GM12878 (cell line): ENCODE measurements at regions not wholly inside any gene's neighbourhood (a gene's known extent, or its start where the extent isn't known, plus 50 kb on each side); places are given as distances from the start of the nearest gene placed in this dataset.
A peak's percentile ranks its signal among the peaks of the same experiment; 100 is the strongest.

Experiments used
- ATAC-seq: fragments of 200-7000 bp; cut with Tn5 transposase; 3 replicates; pipeline ENCODE4 v1.9.1; 2020; ENCODE audit warnings: mild to moderate bottlenecking, moderate library complexity
- BruUV-seq: library from RNA; stranded (reverse); fragments of 400-500 nt; replicated peaks from 2 replicates; lab custom pipeline; 2021; lab: Mats Ljungman, UMichigan
- CTCF ChIA-PET: fragments of 300-600 bp; sonication (Branson Sonifier 250); formaldehyde crosslinking; extraction: SDS; loops from one replicate; lab custom pipeline; 2021; ENCODE audit warnings: inconsistent platforms; lab: Yijun Ruan, JAX
- POLR2A ChIA-PET: fragments of 350-600 bp; formaldehyde crosslinking; extraction: SDS; loops from one replicate; lab custom pipeline; 2021; ENCODE audit warnings: inconsistent platforms; lab: Charles Lee
- RAD21 ChIA-PET: fragments of 300-600 bp; sonication (Branson Sonifier 250); formaldehyde crosslinking; loops from one replicate; lab custom pipeline; 2023; ENCODE audit warnings: antibody characterized with exemption; ENCODE audit not compliant: unreplicated experiment; lab: Charles Lee
- SMC1A ChIA-PET: fragments of 300-600 bp; sonication (Branson Sonifier 250); formaldehyde crosslinking; loops from one replicate; lab custom pipeline; 2023; ENCODE audit not compliant: unreplicated experiment, uncharacterized antibody; lab: Charles Lee
- DNase-seq: peaks from one replicate; pipeline ENCODE4 v3.0.0-alpha.2; 2011; ENCODE audit warnings: low read depth, low spot score
- FAIRE-seq: peaks from 3 replicates; lab custom pipeline; 2011; peaks lifted over from hg19 to GRCh38; lab: Jason Lieb, UNC
- H2AFZ ChIP-seq: 2 replicates; pipeline ENCODE4 v1.6.0; 2011; ENCODE audit warnings: low read depth, low read length, control low read depth; ENCODE audit not compliant: control insufficient read depth
- H3K27ac ChIP-seq: 2 replicates; pipeline ENCODE4 v1.5.1; 2011; ENCODE audit warnings: control low read depth; ENCODE audit not compliant: control insufficient read depth, insufficient read depth
- H3K27me3 ChIP-seq, 2 experiments: replicated peaks in 1 of 2; 2 replicates each; pipeline versions ENCODE4 v1.6.0 to v1.6.1; 2011; ENCODE audit warnings: low read length in 1 of 2; ENCODE audit not compliant: control insufficient read depth in 2 of 2, insufficient read depth in 2 of 2
- H3K36me3 ChIP-seq, 2 experiments: 2 replicates each; pipeline ENCODE4 v1.5.1; 2011; ENCODE audit warnings: low read length in 1 of 2; ENCODE audit not compliant: control insufficient read depth in 2 of 2, insufficient read depth in 2 of 2
- H3K4me1 ChIP-seq: 2 replicates; pipeline ENCODE4 v1.6.1; 2011; ENCODE audit warnings: mild to moderate bottlenecking, low read length, moderate library complexity, mixed read lengths; ENCODE audit not compliant: control insufficient read depth, insufficient read depth
- H3K4me2 ChIP-seq: 2 replicates; pipeline ENCODE4 v1.6.0; 2011; ENCODE audit warnings: control low read depth; ENCODE audit not compliant: control insufficient read depth, insufficient read depth
- H3K4me3 ChIP-seq: fragments of 200-600 bp; sonication (generic); 2 replicates; pipeline ENCODE4 v1.5.1; 2016
- H3K79me2 ChIP-seq: 2 replicates; pipeline ENCODE4 v1.6.0; 2011; ENCODE audit warnings: low read length; ENCODE audit not compliant: control insufficient read depth, insufficient read depth
- H3K9ac ChIP-seq: 2 replicates; pipeline ENCODE4 v1.8.0; 2011; ENCODE audit warnings: low read length, control low read depth, mixed read lengths; ENCODE audit not compliant: control insufficient read depth, insufficient read depth
- H3K9me3 ChIP-seq: replicated peaks from 3 replicates; pipeline ENCODE4 v1.5.1; 2011; ENCODE audit warnings: mild to moderate bottlenecking, low read length; ENCODE audit not compliant: control insufficient read depth, insufficient read depth
- H4K20me1 ChIP-seq: 2 replicates; pipeline ENCODE4 v1.6.0; 2011; ENCODE audit not compliant: control insufficient read depth, insufficient read depth
- CEBPB ChIP-seq, 2 experiments: fragments of 150-350 bp in 1 of 2; IDR thresholded peaks; 2 replicates each; pipeline ENCODE4 v1.6.1; 2012 to 2014; ENCODE audit warnings: low read depth in 2 of 2, low read length in 2 of 2, borderline replicate concordance in 1 of 2, inconsistent platforms in 1 of 2
- CTCF ChIP-seq, 3 experiments: IDR thresholded peaks in 2 of 3; conservative IDR thresholded peaks in 1 of 3; 2 replicates each; pipeline ENCODE4 v1.5.1; 2011; ENCODE audit warnings: low read depth in 3 of 3, low read length in 3 of 3, mild to moderate bottlenecking in 3 of 3, control low read depth in 2 of 3, moderate library complexity in 2 of 3, inconsistent platforms in 1 of 3, mixed read lengths in 1 of 3; ENCODE audit not compliant: control insufficient read depth in 2 of 3, insufficient read depth in 1 of 3; ENCODE audit errors: extremely low read depth in 1 of 3
- MEF2B ChIP-seq: fragments of 450-650 bp; IDR thresholded peaks from 2 replicates; pipeline ENCODE4 v1.6.1; 2018; ENCODE audit warnings: mild to moderate bottlenecking, moderate library complexity; ENCODE audit not compliant: partially characterized antibody, poor library complexity, severe bottlenecking
- NKRF ChIP-seq: fragments of 450-650 bp; conservative IDR thresholded peaks from 2 replicates; pipeline ENCODE4 v1.6.1; 2017; ENCODE audit warnings: mild to moderate bottlenecking, moderate library complexity
- PKNOX1 ChIP-seq: fragments of 450-650 bp; IDR thresholded peaks from 2 replicates; pipeline ENCODE4 v1.6.1; 2016; ENCODE audit warnings: mild to moderate bottlenecking
- POLR2AphosphoS5 ChIP-seq: IDR thresholded peaks from 2 replicates; pipeline ENCODE4 v1.6.1; 2011; ENCODE audit warnings: mild to moderate bottlenecking, low read length, inconsistent platforms
- SMC3 ChIP-seq: IDR thresholded peaks from 2 replicates; pipeline ENCODE4 v1.6.1; 2011; ENCODE audit warnings: low read length, improper control_type of control experiment, borderline replicate concordance
- YY1 ChIP-seq: IDR thresholded peaks from 2 replicates; pipeline ENCODE4 v1.6.1; 2011; ENCODE audit warnings: low read depth, mild to moderate bottlenecking, low read length
- WGBS: methylation state at CpG from one replicate; pipeline ENCODE4 v1.1.6; 2016; ENCODE audit warnings: low lambda C conversion rate; ENCODE audit not compliant: insufficient replicate concordance, insufficient coverage; ENCODE audit errors: missing lambda C conversion rate; 5-methylcytosine and 5-hydroxymethylcytosine counted together
- in situ Hi-C: fragments of 300-500 bp; cut with MboI; formaldehyde crosslinking; loops from 9 replicates; pipeline ENCODE4 v1.14.3; 2018; ENCODE audit warnings: mixed read lengths
- intact Hi-C: fragments of 100-400 bp; cut with micrococcal nuclease; formaldehyde crosslinking; loops from one replicate; pipeline ENCODE4 v1.14.2; 2022; ENCODE audit not compliant: unreplicated experiment
- TF ChIP-seq, protein P1 (sequence below): IDR thresholded peaks from 2 replicates; pipeline ENCODE4 v1.6.1; 2012; ENCODE audit warnings: low read depth, low read length, improper control_type of control experiment

DNA sequence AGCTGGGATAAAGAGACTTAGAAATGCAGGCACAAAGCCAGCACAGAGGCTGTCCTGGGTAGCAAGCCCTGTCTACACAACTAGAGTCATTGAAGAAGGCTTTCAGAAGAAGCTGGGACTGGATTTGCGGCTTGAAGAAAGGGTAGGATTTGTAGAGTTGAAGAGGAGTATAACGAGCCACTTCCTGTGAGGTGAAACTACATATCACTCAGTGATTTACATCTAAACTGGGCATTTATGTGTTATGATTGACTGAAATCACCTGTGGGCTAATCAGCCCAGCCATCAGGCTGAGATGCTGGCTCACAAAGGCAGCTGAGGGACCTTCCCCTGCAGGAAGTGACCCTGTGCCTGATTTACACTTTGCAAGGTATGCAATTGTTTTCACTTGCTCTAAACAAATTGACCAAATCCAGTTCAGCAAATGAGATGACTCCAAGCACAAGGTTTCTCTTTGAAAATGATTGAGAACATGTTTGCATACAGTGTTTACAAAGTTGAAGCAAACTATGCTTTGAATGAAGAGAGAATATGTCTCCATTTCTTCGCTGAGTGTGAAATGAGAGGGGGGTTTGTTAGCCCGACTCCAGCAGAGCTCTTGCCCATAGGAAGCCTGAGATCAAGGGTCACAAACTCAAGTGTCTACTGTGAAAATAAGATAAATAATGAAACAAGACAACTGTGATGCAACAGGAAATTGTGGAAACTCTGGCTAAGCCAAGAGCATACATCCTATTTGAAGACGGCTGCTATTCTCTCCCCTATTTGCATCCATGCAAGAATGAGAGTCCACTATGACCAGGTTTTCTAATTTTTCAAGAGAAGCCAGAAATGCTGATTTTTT, 69.3 kb upstream of the HK2 start:
- peak; percentile 51 for ATAC-seq
- BruUV-seq: no TSS peak
- Histone ChIP-seq H4K20me1 (no peaks in the 10 kb centered on the region), H3K36me3 (no peaks in the 10 kb centered on the region), H3K27ac (no peak overlapping the region), H3K27me3 (no peaks in the 10 kb centered on the region), H3K9me3 (no peaks in the 10 kb centered on the region; the same call in 2 of the 3 replicates), H3K9ac (no peak overlapping the region), H3K4me3 (no peak overlapping the region), H3K79me2 (no peaks in the 10 kb centered on the region), H2AFZ (peak overlapping the region; percentile 37), H3K4me1 (peaks cover 12% of the 10 kb centered on the region; the same call in 1 of the 2 replicates), H3K4me2 (peak overlapping the region; percentile 38; the same call in 1 of the 2 replicates)
- POLR2A ChIA-PET: no interaction called here
- TF ChIP-seq, protein P1, sequence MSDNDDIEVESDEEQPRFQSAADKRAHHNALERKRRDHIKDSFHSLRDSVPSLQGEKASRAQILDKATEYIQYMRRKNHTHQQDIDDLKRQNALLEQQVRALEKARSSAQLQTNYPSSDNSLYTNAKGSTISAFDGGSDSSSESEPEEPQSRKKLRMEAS: no peak
- TF ChIP-seq PKNOX1: 0 out of 2 replicates have a peak, but pooled peaks have one; percentile 13
- 34% methylated on average over 5 of the region's 5 CpGs for WGBS
- CTCF ChIA-PET: interaction anchor here (1.4 to 1.5 kb wide), 2 partner anchors 13 to 73 kb away, joined by 3 read pairs; no protein-coding TSS in a partner anchor
- intact Hi-C loops (no loop called here), in situ Hi-C loops (no loop called here)
- SMC1A ChIA-PET: interaction anchor here (0.9 to 1.8 kb wide), 4 partner anchors 13 to 111 kb away, joined by 3 to 5 read pairs (median 4); no protein-coding TSS in a partner anchor
- peak; percentile 79 for FAIRE-seq
- RAD21 ChIA-PET: interaction anchor here (0.8 kb wide), 1 partner anchor 13 kb away, joined by 3 read pairs; no protein-coding TSS in a partner anchor
- no peak for DNase-seq

DNA sequence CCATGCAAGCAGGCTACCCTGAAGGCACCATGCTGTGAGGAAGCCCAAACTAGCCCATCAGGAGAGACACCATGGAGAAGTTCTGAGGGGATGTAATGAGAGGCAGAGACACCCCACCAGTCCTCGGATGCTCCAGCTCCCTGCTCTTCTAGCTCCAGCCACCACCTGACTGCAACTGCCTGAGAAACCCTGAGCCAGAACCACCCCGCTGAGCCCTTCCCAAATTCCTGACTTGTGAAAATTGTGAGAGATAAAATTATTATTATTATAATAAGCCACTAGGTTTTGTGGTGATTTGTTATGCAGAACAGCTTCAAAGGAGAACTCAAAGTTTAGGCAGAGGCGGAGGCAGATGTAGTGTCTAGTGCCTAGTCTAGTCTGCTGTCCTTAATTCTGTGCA, 67.1 kb upstream of the HK2 start:
- ATAC-seq (no peak), DNase-seq (no peak), FAIRE-seq (no peak)
- SMC1A ChIA-PET: no interaction called here
- RAD21 ChIA-PET: no interaction called here
- no peaks in the 10 kb centered on the region for H3K9me3 ChIP-seq
- H3K4me2 ChIP-seq: no peak overlapping the region
- in situ Hi-C loops (no loop called here), intact Hi-C loops (no loop called here)
- WGBS: 48% methylated on average over 3 of the region's 3 CpGs
- H3K4me1 ChIP-seq: peaks cover 12% of the 10 kb centered on the region; the same call in 1 of the 2 replicates
- POLR2A ChIA-PET: no interaction called here
- no peaks in the 10 kb centered on the region for H3K36me3 ChIP-seq
- CTCF ChIA-PET: no interaction called here
- H3K27me3 ChIP-seq: no peaks in the 10 kb centered on the region
- no peak overlapping the region for H3K4me3 ChIP-seq
- H4K20me1 ChIP-seq: no peaks in the 10 kb centered on the region
- H2AFZ ChIP-seq: no peak overlapping the region
- no peaks in the 10 kb centered on the region for H3K79me2 ChIP-seq
- no TSS peak for BruUV-seq
- H3K9ac ChIP-seq: no peak overlapping the region
- no peak overlapping the region for H3K27ac ChIP-seq
- TF ChIP-seq YY1 (no peak), CTCF (IDR thresholded peaks at IDR 0.05 in 2 of 3, conservative IDR thresholded peaks at IDR 0.05 in 1 of 3; ENCODE audit: control insufficient read depth in 2 of 3, extremely low read depth in 1 of 3, insufficient read depth in 1 of 3, low read depth in 3 of 3, low read length in 3 of 3) (no peak), NKRF (no peak), SMC3 (no peak), POLR2AphosphoS5 (no peak), CEBPB (IDR thresholded peaks at IDR 0.05; ENCODE audit: borderline replicate concordance in 1 of 2, low read depth in 2 of 2, low read length in 2 of 2) (no peak), MEF2B (no peak)
